Panc1 (cell line): ENCODE measurements at regions not wholly inside any gene's neighbourhood (a gene's known extent, or its start where the extent isn't known, plus 50 kb on each side); places are given as distances from the start of the nearest gene placed in this dataset.

Experiments used
- ATAC-seq: fragments of 200-7000 bp; cut with Tn5 transposase; 2 replicates; pipeline ENCODE4 v1.9.1; 2020; ENCODE audit warnings: mild to moderate bottlenecking, moderate library complexity
- BruUV-seq: library from RNA; stranded (reverse); fragments of 400-500 nt; replicated peaks from 2 replicates; lab custom pipeline; 2021; lab: Mats Ljungman, UMichigan
- CTCF ChIA-PET: fragments of 300-600 bp; sonication (Branson Sonifier 250); formaldehyde crosslinking; loops from one replicate; lab custom pipeline; 2022; ENCODE audit warnings: antibody characterized with exemption; lab: Charles Lee
- POLR2A ChIA-PET: fragments of 300-600 bp; sonication (Branson Sonifier 250); formaldehyde crosslinking; loops from one replicate; lab custom pipeline; 2022; ENCODE audit warnings: antibody characterized with exemption; lab: Charles Lee
- DNase-seq: peaks from one replicate; pipeline ENCODE4 v3.0.0-alpha.2; 2010; ENCODE audit warnings: low read depth, low spot score
- H3K27ac ChIP-seq: 2 replicates; pipeline ENCODE4 v1.5.1; 2011; ENCODE audit warnings: mild to moderate bottlenecking, low read length, inconsistent platforms
- H3K27me3 ChIP-seq: fragments of 200-500 bp; sonication (Bioruptor generic); 2 replicates; pipeline ENCODE4 v1.6.0; 2014; ENCODE audit warnings: low read length, inconsistent platforms; ENCODE audit not compliant: control insufficient read depth, insufficient read depth
- H3K36me3 ChIP-seq: fragments of 200-500 bp; sonication (Bioruptor generic); 2 replicates; pipeline ENCODE4 v1.5.1; 2014; ENCODE audit warnings: inconsistent platforms, mild to moderate bottlenecking, low read length, moderate library complexity; ENCODE audit not compliant: control insufficient read depth, insufficient read depth
- H3K4me1 ChIP-seq: 2 replicates; pipeline ENCODE4 v1.5.1; 2011; ENCODE audit warnings: inconsistent platforms, mild to moderate bottlenecking, low read length, moderate library complexity; ENCODE audit not compliant: control insufficient read depth, insufficient read depth
- H3K4me3 ChIP-seq, 2 experiments: 2 replicates each; pipeline ENCODE4 v1.5.1; 2011 to 2012; ENCODE audit warnings: low read depth in 2 of 2, low read length in 2 of 2, mild to moderate bottlenecking in 2 of 2, inconsistent platforms in 1 of 2, moderate library complexity in 1 of 2
- H3K9me3 ChIP-seq: fragments of 200-500 bp; sonication (Bioruptor generic); 2 replicates; pipeline ENCODE4 v1.5.1; 2014; ENCODE audit warnings: low read depth, mild to moderate bottlenecking, inconsistent platforms, low read length, moderate library complexity; ENCODE audit not compliant: control insufficient read depth, insufficient read depth
- CTCF ChIP-seq: fragments of 450-650 bp; IDR thresholded peaks from 2 replicates; pipeline ENCODE4 v1.5.1; 2017; ENCODE audit warnings: mild to moderate bottlenecking
- POLR2AphosphoS5 ChIP-seq: IDR thresholded peaks from 2 replicates; pipeline ENCODE4 v1.6.1; 2012; ENCODE audit warnings: mild to moderate bottlenecking, low read depth, low read length, moderate library complexity
- REST ChIP-seq, 2 experiments: IDR thresholded peaks; 2 replicates each; pipeline ENCODE4 v1.6.1; 2011 to 2012; ENCODE audit warnings: low read depth in 2 of 2, control low read depth in 1 of 2, low read length in 1 of 2, mild to moderate bottlenecking in 1 of 2, moderate library complexity in 1 of 2; ENCODE audit not compliant: insufficient read depth in 1 of 2
- SIN3A ChIP-seq: IDR thresholded peaks from 2 replicates; pipeline ENCODE4 v1.6.1; 2012; ENCODE audit warnings: low read depth, mild to moderate bottlenecking, low read length, moderate library complexity, borderline replicate concordance; ENCODE audit not compliant: insufficient read depth
- TCF7L2 ChIP-seq: IDR thresholded peaks from 2 replicates; pipeline ENCODE4 v1.6.1; 2011; ENCODE audit warnings: mild to moderate bottlenecking, low read depth, low read length, inconsistent platforms
- in situ Hi-C: cut with HindIII; loops from 2 replicates; pipeline ENCODE4 v1.10.0; 2016; ENCODE audit warnings: low sequenced_read_pairs, low pct_unique_long_range_greater_than_20kb
- intact Hi-C: fragments of 100-400 bp; cut with micrococcal nuclease; formaldehyde crosslinking; loops from one replicate; pipeline ENCODE4 v1.10.0; 2022; ENCODE audit not compliant: unreplicated experiment

GRCh38 chr3:82467051-82467450, 705.6 kb upstream of the GBE1 start:
- H3K36me3 ChIP-seq = no peaks in the 10 kb centered on the region
- H3K4me3 ChIP-seq = no peak overlapping the region
- POLR2A ChIA-PET = no interaction called here
- H3K4me1 ChIP-seq = no peaks in the 10 kb centered on the region
- H3K27me3 ChIP-seq = no peaks in the 10 kb centered on the region
- intact Hi-C loops = no loop called here
- CTCF ChIA-PET = no interaction called here
- no peak overlapping the region for H3K27ac ChIP-seq
- TF ChIP-seq POLR2AphosphoS5 (no peak), CTCF (no peak), SIN3A (no peak), TCF7L2 (no peak), REST (IDR thresholded peaks at IDR 0.05; ENCODE audit: insufficient read depth in 1 of 2, low read depth in 2 of 2, low read length in 1 of 2) (no peak)
- in situ Hi-C loops = no loop called here
- H3K9me3 ChIP-seq = no peaks in the 10 kb centered on the region
- no TSS peak for BruUV-seq
- ATAC-seq (no peak), DNase-seq (no peak)

- Histone ChIP-seq H3K4me3 (no peak overlapping the region), H3K36me3 (no peaks in the 10 kb centered on the region), H3K9me3 (no peaks in the 10 kb centered on the region), H3K27me3 (no peaks in the 10 kb centered on the region), H3K27ac (no peak overlapping the region), H3K4me1 (no peaks in the 10 kb centered on the region)
- CTCF ChIA-PET = no interaction called here
- intact Hi-C loops (no loop called here), in situ Hi-C loops (no loop called here)
- DNase-seq = no peak
- ATAC-seq = no peak
- POLR2A ChIA-PET = no interaction called here
- TF ChIP-seq TCF7L2 (no peak), CTCF (no peak), POLR2AphosphoS5 (no peak), SIN3A (no peak)
- BruUV-seq = no TSS peak
These were observed 701.5 kb upstream of the GBE1 start for GRCh38 chr3:82462977-82463376.
